ENCODE measurements at regions not wholly inside any gene's neighbourhood (a gene's known extent, or its start where the extent isn't known, plus 50 kb on each side); places are given as distances from the start of the nearest gene placed in this dataset.
A peak's percentile ranks its signal among the peaks of the same experiment; 100 is the strongest.
"Not testable (repeated sequence)": the region's sequence is repeated elsewhere in the genome, so short reads cannot be mapped to it uniquely, and the experiment has no call there.

- H3K4me3 ChIP-seq (ENCODE audit: low read depth, low read length) = no peak overlapping the region
- H3K27ac ChIP-seq (ENCODE audit: extremely low read depth, low read depth, low read length) = no peak overlapping the region
- ChIA-PET POLR2A (no interaction called here), CTCF (no interaction called here)
- H3K4me1 ChIP-seq (ENCODE audit: control insufficient read depth, insufficient read depth, low read length) = no peaks in the 10 kb centered on the region
- H3K36me3 ChIP-seq (ENCODE audit: control insufficient read depth in 2 of 2, insufficient read depth in 1 of 2, low read length in 2 of 2) = no peaks in the 10 kb centered on the region
- TF ChIP-seq ZNF114 (tag by site-specific recombination; IDR thresholded peaks at IDR 0.05) = no peak
- TF ChIP-seq ZIC2 (tag by site-specific recombination; IDR thresholded peaks at IDR 0.05) = no peak
- no peak for TF ChIP-seq HIC1 (tag by site-specific recombination; IDR thresholded peaks at IDR 0.05)
- no peak for TF ChIP-seq ZNF311 (tag by site-specific recombination; IDR thresholded peaks at IDR 0.05; ENCODE audit: borderline replicate concordance)
- no peak for TF ChIP-seq ZNF335 (tag by site-specific recombination; conservative IDR thresholded peaks at IDR 0.05)
- no peak for TF ChIP-seq OSR2 (tag by site-specific recombination; IDR thresholded peaks at IDR 0.05)
- TF ChIP-seq PRDM6 (tag by site-specific recombination; IDR thresholded peaks at IDR 0.05) = no peak
- TF ChIP-seq ZNF610 (tag by site-specific recombination; IDR thresholded peaks at IDR 0.05; ENCODE audit: borderline replicate concordance) = no peak
- TF ChIP-seq ZNF707 (tag by site-specific recombination; IDR thresholded peaks at IDR 0.05) = no peak
- TF ChIP-seq ZNF529 (tag by site-specific recombination; IDR thresholded peaks at IDR 0.05; ENCODE audit: insufficient replicate concordance) = no peak
- no peak for TF ChIP-seq REPIN1 (tag by site-specific recombination; IDR thresholded peaks at IDR 0.05; ENCODE audit: low read depth)
- TF ChIP-seq ZNF2 (tag by site-specific recombination; IDR thresholded peaks at IDR 0.05) = no peak
- no peak for TF ChIP-seq ZFP41 (tag by site-specific recombination; IDR thresholded peaks at IDR 0.05; ENCODE audit: borderline replicate concordance)
- no peak for TF ChIP-seq MEIS1 (CRISPR knock-in tag; IDR thresholded peaks at IDR 0.05; ENCODE audit: borderline replicate concordance)
- TF ChIP-seq KLF16 (tag by site-specific recombination; IDR thresholded peaks at IDR 0.05) = no peak
- TF ChIP-seq SALL2 (tag by site-specific recombination; IDR thresholded peaks at IDR 0.05; ENCODE audit: borderline replicate concordance) = no peak
- TF ChIP-seq ZNF776 (tag by site-specific recombination; IDR thresholded peaks at IDR 0.05; ENCODE audit: borderline replicate concordance) = no peak
- no peaks in the 10 kb centered on the region; the same call in 1 of the 2 replicates for H3K9me3 ChIP-seq (ENCODE audit: control insufficient read depth, insufficient read depth, low read depth, low read length)
Measured at GRCh38 chr22:11613898-11614755, 3913.9 kb upstream of the OR11H1 start.

DNA sequence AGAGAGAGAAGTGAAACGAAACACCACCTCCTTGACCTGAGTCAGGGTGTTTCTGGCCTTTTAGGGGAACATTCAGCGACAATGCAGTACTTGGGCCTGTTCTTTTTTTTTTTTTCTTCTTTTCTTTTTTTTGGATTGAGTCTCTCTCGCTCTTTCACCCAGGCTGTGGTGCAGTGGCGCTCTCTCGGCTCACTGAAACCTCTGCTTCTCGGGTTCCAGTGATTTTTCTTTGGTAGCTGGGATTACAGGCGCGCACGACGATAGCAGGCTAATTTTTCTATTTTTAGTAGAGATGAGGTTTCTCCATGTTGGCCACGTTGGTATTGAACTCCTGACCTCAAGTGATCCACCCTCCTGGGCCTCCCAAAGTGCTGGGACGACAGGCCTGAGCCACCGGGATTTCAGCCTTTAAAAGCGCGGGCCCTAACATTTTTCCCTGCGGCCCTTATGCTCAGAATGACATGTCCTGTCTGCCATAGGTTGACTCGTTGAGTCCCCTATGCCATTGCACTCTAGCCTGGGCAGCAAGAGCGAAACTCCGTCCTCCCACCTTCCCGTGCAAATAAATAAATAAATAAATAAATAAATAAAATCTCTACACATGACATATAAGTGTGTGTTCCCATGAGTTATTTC is 3913.1 kb upstream of the OR11H1 start:
- POLR2A ChIA-PET = not testable (repeated sequence)

GRCh38 chr22:11616811-11617210 is 3911.2 kb upstream of the OR11H1 start:
- H3K9me3 ChIP-seq (ENCODE audit: control insufficient read depth, insufficient read depth, low read depth, low read length) = no peaks in the 10 kb centered on the region; the same call in 1 of the 2 replicates
- no peak overlapping the region for H3K4me3 ChIP-seq (ENCODE audit: low read depth, low read length)
- no peak overlapping the region for H3K27ac ChIP-seq (ENCODE audit: extremely low read depth, low read depth, low read length)
- ChIA-PET CTCF (no interaction called here), POLR2A (no interaction called here)
- no peaks in the 10 kb centered on the region for H3K4me1 ChIP-seq (ENCODE audit: control insufficient read depth, insufficient read depth, low read length)
- no peaks in the 10 kb centered on the region for H3K36me3 ChIP-seq (ENCODE audit: control insufficient read depth in 2 of 2, insufficient read depth in 1 of 2, low read length in 2 of 2)
- TF ChIP-seq ZFHX2 (tag by site-specific recombination; conservative IDR thresholded peaks at IDR 0.05) = no peak
- TF ChIP-seq SCRT2 (tag by site-specific recombination; IDR thresholded peaks at IDR 0.05) = no peak
- TF ChIP-seq ZNF626 (tag by site-specific recombination; IDR thresholded peaks at IDR 0.05) = no peak
- no peak for TF ChIP-seq ZNF585B (tag by site-specific recombination; IDR thresholded peaks at IDR 0.05)
- peak; percentile 82 for TF ChIP-seq ZNF596 (tag by site-specific recombination; IDR thresholded peaks at IDR 0.05)
- TF ChIP-seq ZNF777 (tag by site-specific recombination; IDR thresholded peaks at IDR 0.05; ENCODE audit: borderline replicate concordance) = 0 out of 2 replicates have a peak, but pooled peaks have one; percentile 10
- no peak for TF ChIP-seq ZNF621 (tag by site-specific recombination; IDR thresholded peaks at IDR 0.05)
- no peak for TF ChIP-seq ZNF660 (tag by site-specific recombination; IDR thresholded peaks at IDR 0.05)
- no peak for TF ChIP-seq ZNF121 (tag by site-specific recombination; IDR thresholded peaks at IDR 0.05)
- TF ChIP-seq ZNF776 (tag by site-specific recombination; IDR thresholded peaks at IDR 0.05; ENCODE audit: borderline replicate concordance) = no peak

More for the DNA sequence above, 3913.1 kb upstream of the OR11H1 start:
- H3K36me3 ChIP-seq (ENCODE audit: control insufficient read depth in 2 of 2, insufficient read depth in 1 of 2, low read length in 2 of 2); H3K4me1 ChIP-seq (ENCODE audit: control insufficient read depth, insufficient read depth, low read length); H3K27ac ChIP-seq (ENCODE audit: extremely low read depth, low read depth, low read length); CTCF ChIA-PET; H3K9me3 ChIP-seq (ENCODE audit: control insufficient read depth, insufficient read depth, low read depth, low read length); H3K4me3 ChIP-seq (ENCODE audit: low read depth, low read length): not testable (repeated sequence)

Measured in HEK293 (cell line).